ENCODE measurements at regions not wholly inside any gene's neighbourhood (a gene's known extent, or its start where the extent isn't known, plus 50 kb on each side); places are given as distances from the start of the nearest gene placed in this dataset.

DNA sequence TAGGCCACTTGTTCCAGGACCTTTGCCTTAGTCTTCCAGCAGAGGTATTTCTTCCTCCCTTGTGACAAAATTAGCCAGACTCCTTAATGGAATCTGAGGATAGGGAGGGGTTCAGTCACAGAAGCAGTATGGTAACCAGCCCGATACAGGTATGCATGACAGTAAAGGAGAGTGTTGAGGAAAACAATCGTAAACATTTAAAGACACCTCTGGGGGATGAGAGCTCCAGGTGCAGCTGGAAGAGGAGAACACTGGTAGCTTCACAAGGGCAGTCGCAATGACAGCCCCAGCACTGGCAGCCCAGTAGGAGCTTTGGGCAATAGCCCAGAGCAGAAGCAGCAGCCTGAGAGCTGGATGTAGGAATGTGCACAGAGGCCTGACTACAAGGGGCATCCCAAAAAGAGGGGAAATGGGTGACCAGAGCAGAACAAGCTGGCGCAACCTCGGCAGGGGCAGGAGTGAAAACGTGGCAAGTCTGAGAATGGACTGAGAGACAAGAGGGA lies 344.9 kb upstream of the JAG1 start:
- H3K4me1 Mint-ChIP-seq = peaks cover 6% of the 10 kb centered on the region
- H3K4me3 Mint-ChIP-seq = no peak overlapping the region
- ChIA-PET POLR2A (no interaction called here), CTCF (no interaction called here)
- ATAC-seq (peak; percentile 81), DNase-seq (ENCODE audit: low spot score) (peak; percentile 9)
- 0 out of 2 replicates have a peak, but pooled peaks cover 2% of the 10 kb centered on the region for H3K36me3 Mint-ChIP-seq
- no peak overlapping the region; the same call in 1 of the 2 replicates for H3K27ac Mint-ChIP-seq
- no peaks in the 10 kb centered on the region for H3K27me3 Mint-ChIP-seq (ENCODE audit: low read depth)
- H3K9me3 Mint-ChIP-seq = peaks cover 4% of the 10 kb centered on the region
- TF ChIP-seq ELF4 (CRISPR knock-in tag; IDR thresholded peaks at IDR 0.05; ENCODE audit: low read depth) = no peak
- TF ChIP-seq, protein P1, sequence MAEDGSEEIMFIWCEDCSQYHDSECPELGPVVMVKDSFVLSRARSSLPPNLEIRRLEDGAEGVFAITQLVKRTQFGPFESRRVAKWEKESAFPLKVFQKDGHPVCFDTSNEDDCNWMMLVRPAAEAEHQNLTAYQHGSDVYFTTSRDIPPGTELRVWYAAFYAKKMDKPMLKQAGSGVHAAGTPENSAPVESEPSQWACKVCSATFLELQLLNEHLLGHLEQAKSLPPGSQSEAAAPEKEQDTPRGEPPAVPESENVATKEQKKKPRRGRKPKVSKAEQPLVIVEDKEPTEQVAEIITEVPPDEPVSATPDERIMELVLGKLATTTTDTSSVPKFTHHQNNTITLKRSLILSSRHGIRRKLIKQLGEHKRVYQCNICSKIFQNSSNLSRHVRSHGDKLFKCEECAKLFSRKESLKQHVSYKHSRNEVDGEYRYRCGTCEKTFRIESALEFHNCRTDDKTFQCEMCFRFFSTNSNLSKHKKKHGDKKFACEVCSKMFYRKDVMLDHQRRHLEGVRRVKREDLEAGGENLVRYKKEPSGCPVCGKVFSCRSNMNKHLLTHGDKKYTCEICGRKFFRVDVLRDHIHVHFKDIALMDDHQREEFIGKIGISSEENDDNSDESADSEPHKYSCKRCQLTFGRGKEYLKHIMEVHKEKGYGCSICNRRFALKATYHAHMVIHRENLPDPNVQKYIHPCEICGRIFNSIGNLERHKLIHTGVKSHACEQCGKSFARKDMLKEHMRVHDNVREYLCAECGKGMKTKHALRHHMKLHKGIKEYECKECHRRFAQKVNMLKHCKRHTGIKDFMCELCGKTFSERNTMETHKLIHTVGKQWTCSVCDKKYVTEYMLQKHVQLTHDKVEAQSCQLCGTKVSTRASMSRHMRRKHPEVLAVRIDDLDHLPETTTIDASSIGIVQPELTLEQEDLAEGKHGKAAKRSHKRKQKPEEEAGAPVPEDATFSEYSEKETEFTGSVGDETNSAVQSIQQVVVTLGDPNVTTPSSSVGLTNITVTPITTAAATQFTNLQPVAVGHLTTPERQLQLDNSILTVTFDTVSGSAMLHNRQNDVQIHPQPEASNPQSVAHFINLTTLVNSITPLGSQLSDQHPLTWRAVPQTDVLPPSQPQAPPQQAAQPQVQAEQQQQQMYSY (CRISPR knock-in tag; IDR thresholded peaks at IDR 0.05) = peak; percentile 35; the same call in 1 of the 2 replicates

DNA sequence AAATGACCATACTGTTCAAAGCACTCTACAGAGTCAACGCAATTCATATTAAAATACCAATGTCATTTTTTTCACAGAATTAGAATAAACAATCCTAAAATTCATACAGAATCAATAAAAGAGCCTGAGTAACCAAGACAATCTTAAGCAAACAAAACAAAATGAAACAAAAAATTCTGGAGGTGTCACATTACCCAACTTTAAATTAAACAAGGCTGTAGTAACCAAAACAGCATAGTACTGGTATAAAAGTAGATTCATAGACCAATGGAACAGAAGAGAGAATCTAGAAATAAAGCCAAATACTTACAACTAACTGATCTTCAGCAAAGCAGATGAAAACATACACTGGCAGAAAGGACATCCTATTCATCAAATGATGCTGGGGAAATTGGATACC lies 346.9 kb upstream of the JAG1 start:
- peaks cover 11% of the 10 kb centered on the region for H3K9me3 Mint-ChIP-seq
- ChIA-PET CTCF (no interaction called here), POLR2A (no interaction called here)
- no peaks in the 10 kb centered on the region for H3K27me3 Mint-ChIP-seq (ENCODE audit: low read depth)
- TF ChIP-seq ZNF671 (CRISPR knock-in tag; IDR thresholded peaks at IDR 0.05) = no peak
- TF ChIP-seq, protein P2, sequence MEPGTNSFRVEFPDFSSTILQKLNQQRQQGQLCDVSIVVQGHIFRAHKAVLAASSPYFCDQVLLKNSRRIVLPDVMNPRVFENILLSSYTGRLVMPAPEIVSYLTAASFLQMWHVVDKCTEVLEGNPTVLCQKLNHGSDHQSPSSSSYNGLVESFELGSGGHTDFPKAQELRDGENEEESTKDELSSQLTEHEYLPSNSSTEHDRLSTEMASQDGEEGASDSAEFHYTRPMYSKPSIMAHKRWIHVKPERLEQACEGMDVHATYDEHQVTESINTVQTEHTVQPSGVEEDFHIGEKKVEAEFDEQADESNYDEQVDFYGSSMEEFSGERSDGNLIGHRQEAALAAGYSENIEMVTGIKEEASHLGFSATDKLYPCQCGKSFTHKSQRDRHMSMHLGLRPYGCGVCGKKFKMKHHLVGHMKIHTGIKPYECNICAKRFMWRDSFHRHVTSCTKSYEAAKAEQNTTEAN (CRISPR knock-in tag; IDR thresholded peaks at IDR 0.05) = no peak
- no peak for TF ChIP-seq JAZF1 (CRISPR knock-in tag; IDR thresholded peaks at IDR 0.05)
- TF ChIP-seq FOXP1 (CRISPR knock-in tag; IDR thresholded peaks at IDR 0.05; ENCODE audit: borderline replicate concordance) = no peak
- TF ChIP-seq TEAD1 (CRISPR knock-in tag; IDR thresholded peaks at IDR 0.05) = no peak
- no peak for TF ChIP-seq NFATC4 (CRISPR knock-in tag; IDR thresholded peaks at IDR 0.05)
- no peak for TF ChIP-seq ZNF219 (CRISPR knock-in tag; IDR thresholded peaks at IDR 0.05; ENCODE audit: borderline replicate concordance)
- TF ChIP-seq ELF4 (CRISPR knock-in tag; IDR thresholded peaks at IDR 0.05; ENCODE audit: low read depth) = no peak
- H3K4me1 Mint-ChIP-seq = peaks cover 6% of the 10 kb centered on the region
- H3K36me3 Mint-ChIP-seq = 0 out of 2 replicates have a peak, but pooled peaks cover 3% of the 10 kb centered on the region
- no peak overlapping the region for H3K4me3 Mint-ChIP-seq
- DNase-seq (ENCODE audit: low spot score) = no peak
- H3K27ac Mint-ChIP-seq = no peak overlapping the region
- no peak for ATAC-seq

DNA sequence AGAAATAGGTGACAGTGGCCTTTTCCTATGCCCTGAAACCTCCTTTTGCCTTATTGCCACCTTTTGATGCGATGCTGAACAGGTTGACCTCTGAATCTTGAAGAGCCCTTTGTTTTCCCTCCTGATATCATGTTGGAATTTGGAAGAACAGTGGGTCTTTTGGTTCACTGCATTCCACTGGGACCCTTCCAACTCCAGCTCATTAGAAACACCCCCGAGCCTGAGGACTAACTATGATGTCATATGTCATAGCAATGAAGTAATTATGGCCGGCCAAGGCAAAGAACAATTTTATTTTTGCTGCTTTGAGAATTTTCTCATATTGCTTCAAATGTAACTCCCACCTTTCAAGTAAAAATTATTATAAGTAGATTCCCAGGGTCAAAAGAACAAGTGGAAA lies 353.4 kb upstream of the JAG1 start:
- H3K27me3 Mint-ChIP-seq (ENCODE audit: low read depth) = no peaks in the 10 kb centered on the region
- ChIA-PET CTCF (no interaction called here), POLR2A (no interaction called here)
- DNase-seq (ENCODE audit: low spot score) (no peak), ATAC-seq (no peak)
- H3K36me3 Mint-ChIP-seq = 0 out of 2 replicates have a peak, but pooled peaks cover 3% of the 10 kb centered on the region
- peaks cover 21% of the 10 kb centered on the region for H3K9me3 Mint-ChIP-seq
- no peak overlapping the region for H3K27ac Mint-ChIP-seq
- no peaks in the 10 kb centered on the region for H3K4me1 Mint-ChIP-seq
- TF ChIP-seq, protein P3, sequence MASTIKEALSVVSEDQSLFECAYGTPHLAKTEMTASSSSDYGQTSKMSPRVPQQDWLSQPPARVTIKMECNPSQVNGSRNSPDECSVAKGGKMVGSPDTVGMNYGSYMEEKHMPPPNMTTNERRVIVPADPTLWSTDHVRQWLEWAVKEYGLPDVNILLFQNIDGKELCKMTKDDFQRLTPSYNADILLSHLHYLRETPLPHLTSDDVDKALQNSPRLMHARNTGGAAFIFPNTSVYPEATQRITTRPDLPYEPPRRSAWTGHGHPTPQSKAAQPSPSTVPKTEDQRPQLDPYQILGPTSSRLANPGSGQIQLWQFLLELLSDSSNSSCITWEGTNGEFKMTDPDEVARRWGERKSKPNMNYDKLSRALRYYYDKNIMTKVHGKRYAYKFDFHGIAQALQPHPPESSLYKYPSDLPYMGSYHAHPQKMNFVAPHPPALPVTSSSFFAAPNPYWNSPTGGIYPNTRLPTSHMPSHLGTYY (CRISPR knock-in tag; IDR thresholded peaks at IDR 0.05) = no peak
- TF ChIP-seq TCF7 (CRISPR knock-in tag; IDR thresholded peaks at IDR 0.05; ENCODE audit: low read depth) = no peak
- no peak overlapping the region for H3K4me3 Mint-ChIP-seq

DNA sequence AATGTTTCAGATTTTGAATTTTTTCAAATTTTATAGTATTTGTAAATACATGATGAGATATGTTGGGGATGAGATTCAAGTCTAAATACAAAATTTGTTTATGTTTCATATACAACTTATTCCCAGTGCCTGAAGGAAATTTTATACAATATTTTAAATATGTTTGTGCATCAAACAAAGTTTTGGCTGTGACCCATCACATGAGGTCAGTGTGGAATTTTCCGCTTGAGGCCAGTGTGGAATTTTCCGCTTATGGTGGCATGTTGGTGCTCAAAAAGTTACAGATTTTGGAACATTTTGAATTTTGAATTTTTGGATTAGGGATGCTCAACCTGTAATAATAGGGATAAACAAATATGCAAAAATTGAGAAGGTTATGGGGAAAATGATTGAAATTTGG lies 356.6 kb upstream of the JAG1 start:
- DNase-seq (ENCODE audit: low spot score) = no peak
- Mint-ChIP-seq H3K9me3 (peaks cover 20% of the 10 kb centered on the region), H3K27me3 (ENCODE audit: low read depth) (no peaks in the 10 kb centered on the region), H3K4me1 (no peaks in the 10 kb centered on the region), H3K4me3 (no peak overlapping the region), H3K27ac (no peak overlapping the region), H3K36me3 (no peaks in the 10 kb centered on the region)
- ATAC-seq = no peak
- POLR2A ChIA-PET = no interaction called here
- CTCF ChIA-PET = no interaction called here
- no peak for TF ChIP-seq ZNF263 (CRISPR knock-in tag; IDR thresholded peaks at IDR 0.05; ENCODE audit: low read depth)
- TF ChIP-seq, protein P4, sequence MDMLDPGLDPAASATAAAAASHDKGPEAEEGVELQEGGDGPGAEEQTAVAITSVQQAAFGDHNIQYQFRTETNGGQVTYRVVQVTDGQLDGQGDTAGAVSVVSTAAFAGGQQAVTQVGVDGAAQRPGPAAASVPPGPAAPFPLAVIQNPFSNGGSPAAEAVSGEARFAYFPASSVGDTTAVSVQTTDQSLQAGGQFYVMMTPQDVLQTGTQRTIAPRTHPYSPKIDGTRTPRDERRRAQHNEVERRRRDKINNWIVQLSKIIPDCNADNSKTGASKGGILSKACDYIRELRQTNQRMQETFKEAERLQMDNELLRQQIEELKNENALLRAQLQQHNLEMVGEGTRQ (CRISPR knock-in tag; IDR thresholded peaks at IDR 0.05) = no peak
- no peak for TF ChIP-seq NR2C2 (CRISPR knock-in tag; IDR thresholded peaks at IDR 0.05)
- no peak for TF ChIP-seq CREM (CRISPR knock-in tag; IDR thresholded peaks at IDR 0.05)
- TF ChIP-seq, protein P1 (CRISPR knock-in tag; IDR thresholded peaks at IDR 0.05) = no peak
- TF ChIP-seq ZBTB21 (CRISPR knock-in tag; IDR thresholded peaks at IDR 0.05; ENCODE audit: borderline replicate concordance) = no peak
